ENCODE measurements at regions not wholly inside any gene's neighbourhood (a gene's known extent, or its start where the extent isn't known, plus 50 kb on each side); places are given as distances from the start of the nearest gene placed in this dataset.
"Not testable (repeated sequence)": the region's sequence is repeated elsewhere in the genome, so short reads cannot be mapped to it uniquely, and the experiment has no call there.

- not testable (repeated sequence) for TF ChIP-seq POLR2A, CTCF (IDR thresholded peaks at IDR 0.05)
Measured at GRCh38 chr14:71254091-71254719, 346.9 kb downstream of the PCNX1 start.
